Esophagus muscularis mucosa (tissue), 4 donors: ENCODE measurements at regions not wholly inside any gene's neighbourhood (a gene's known extent, or its start where the extent isn't known, plus 50 kb on each side); places are given as distances from the start of the nearest gene placed in this dataset.

Source experiments
- DNase-seq: peaks from one replicate; pipeline ENCODE4 v3.0.0-alpha.2; 2017; ENCODE audit errors: extremely low spot score
- H3K27ac ChIP-seq, 4 donors: fragments of 200-600 bp; sonication (generic); replicated peaks in 1 of 4; 1 replicate in 3 of 4; 2 replicates in 1 of 4; pipeline ENCODE4 v1.5.1; 2016 to 2019; ENCODE audit warnings: mild to moderate bottlenecking in 1 of 4
- H3K27me3 ChIP-seq, 4 donors: fragments of 200-600 bp; sonication (generic); one replicate each; pipeline versions ENCODE4 v1.5.1 to v1.6.0; 2016 to 2019
- H3K36me3 ChIP-seq, 4 donors: fragments of 200-600 bp; sonication (generic); one replicate each; pipeline ENCODE4 v1.5.1; 2016 to 2019
- H3K4me1 ChIP-seq, 4 donors: fragments of 200-600 bp; sonication (generic); one replicate each; pipeline ENCODE4 v1.5.1; 2016 to 2019
- H3K4me3 ChIP-seq, 4 donors: fragments of 200-600 bp; sonication (generic); 1 replicate in 2 of 4; 2 replicates in 2 of 4; pipeline ENCODE4 v1.5.1; 2016 to 2019; ENCODE audit warnings: mild to moderate bottlenecking in 4 of 4, moderate library complexity in 1 of 4
- H3K9me3 ChIP-seq, 4 donors: fragments of 200-600 bp; sonication (generic); 1 replicate in 3 of 4; 2 replicates in 1 of 4; pipeline ENCODE4 v1.5.1; 2016 to 2019
- CTCF ChIP-seq, 3 experiments: fragments of 200-600 bp in 2 of 3; fragments of 450-650 bp in 1 of 3; sonication (generic) in 2 of 3; IDR thresholded peaks; one replicate each; pipeline ENCODE4 v1.5.1; 2017 to 2019; ENCODE audit warnings: antibody characterized with exemption in 3 of 3, mild to moderate bottlenecking in 2 of 3, moderate library complexity in 1 of 3
- EP300 ChIP-seq: sonication (generic); formaldehyde crosslinking; IDR thresholded peaks from one replicate; pipeline ENCODE4 v1.6.1; 2017; ENCODE audit warnings: antibody characterized with exemption
- POLR2A ChIP-seq: fragments of 450-650 bp; IDR thresholded peaks from one replicate; pipeline ENCODE4 v1.6.1; 2017; ENCODE audit warnings: antibody characterized with exemption, moderate library complexity, mild to moderate bottlenecking, low read depth
- POLR2AphosphoS5 ChIP-seq, 2 donors: sonication (generic); formaldehyde crosslinking; IDR thresholded peaks; one replicate each; pipeline ENCODE4 v1.6.1; 2017; ENCODE audit warnings: antibody characterized with exemption in 2 of 2
- WGBS: methylation state at CpG from one replicate; pipeline ENCODE4 v1.1.5; 2018; 5-methylcytosine and 5-hydroxymethylcytosine counted together
- intact Hi-C: fragments of 100-400 bp; cut with DNase I; formaldehyde crosslinking; loops from one replicate; pipeline ENCODE4 v1.15.1; 2023

GRCh38 chr5:173752653-173753052 is 135.5 kb upstream of the CPEB4 start:
- no peak for TF ChIP-seq CTCF (IDR thresholded peaks at IDR 0.05)
- no peak for TF ChIP-seq EP300
- no peak for TF ChIP-seq POLR2A
- no peak for TF ChIP-seq POLR2AphosphoS5 (IDR thresholded peaks at IDR 0.05)
- 81% methylated on average over 4 of the region's 4 CpGs for WGBS
- H3K9me3 ChIP-seq = no peaks in the 10 kb centered on the region
- H3K4me3 ChIP-seq = no peak overlapping the region
- no peak overlapping the region for H3K27ac ChIP-seq
- H3K36me3 ChIP-seq = no peaks in the 10 kb centered on the region
- DNase-seq = no peak
- H3K4me1 ChIP-seq = no peaks in the 10 kb centered on the region
- intact Hi-C loops = no loop called here
- H3K27me3 ChIP-seq = no peaks in the 10 kb centered on the region

- no peak overlapping the region for H3K4me3 ChIP-seq
- DNase-seq = no peak
- H3K27ac ChIP-seq = no peak overlapping the region
- WGBS = 80% methylated on average over 15 of the region's 15 CpGs
- H3K36me3 ChIP-seq = no peaks in the 10 kb centered on the region
- intact Hi-C loops = no loop called here
- no peaks in the 10 kb centered on the region for H3K27me3 ChIP-seq
- H3K4me1 ChIP-seq = peaks cover 0 to under 1% (median 0%) of the 10 kb centered on the region in 4 donors
- no peaks in the 10 kb centered on the region for H3K9me3 ChIP-seq
- no peak for TF ChIP-seq POLR2AphosphoS5 (IDR thresholded peaks at IDR 0.05)
- no peak for TF ChIP-seq EP300
- no peak for TF ChIP-seq POLR2A
- no peak for TF ChIP-seq CTCF (IDR thresholded peaks at IDR 0.05)
Observed at GRCh38 chr5:173753307-173754168, 134.6 kb upstream of the CPEB4 start.

- WGBS = 92% methylated on average over 3 of the region's 3 CpGs
- no peaks in the 10 kb centered on the region for H3K9me3 ChIP-seq
- H3K27ac ChIP-seq = no peak overlapping the region
- TF ChIP-seq EP300 = no peak
- no peak for TF ChIP-seq CTCF (IDR thresholded peaks at IDR 0.05)
- no peak for TF ChIP-seq POLR2A
- TF ChIP-seq POLR2AphosphoS5 (IDR thresholded peaks at IDR 0.05) = no peak
- no peak overlapping the region for H3K4me3 ChIP-seq
- no peak for DNase-seq
- H3K27me3 ChIP-seq = no peaks in the 10 kb centered on the region
- H3K4me1 ChIP-seq = peaks cover 0 to 4% (median 0%) of the 10 kb centered on the region in 4 donors
- intact Hi-C loops = no loop called here
- H3K36me3 ChIP-seq = no peaks in the 10 kb centered on the region
Observed at GRCh38 chr5:173755319-173755718, 132.8 kb upstream of the CPEB4 start.

- Histone ChIP-seq H3K27me3 (no peaks in the 10 kb centered on the region), H3K4me3 (no peak overlapping the region), H3K27ac (no peak overlapping the region), H3K4me1 (peaks cover 0 to 4% (median 0%) of the 10 kb centered on the region in 4 donors), H3K36me3 (no peaks in the 10 kb centered on the region), H3K9me3 (no peaks in the 10 kb centered on the region)
- TF ChIP-seq POLR2A (no peak), POLR2AphosphoS5 (IDR thresholded peaks at IDR 0.05) (no peak)
- DNase-seq = no peak
- intact Hi-C loops = no loop called here
- 56% methylated on average over 11 of the region's 12 CpGs for WGBS
Observed at GRCh38 chr5:173757403-173758209, 130.5 kb upstream of the CPEB4 start.

- Histone ChIP-seq H3K36me3 (no peaks in the 10 kb centered on the region), H3K4me3 (no peak overlapping the region), H3K4me1 (peaks cover 0 to 4% (median 0%) of the 10 kb centered on the region in 4 donors), H3K27me3 (no peaks in the 10 kb centered on the region), H3K27ac (no peak overlapping the region), H3K9me3 (no peaks in the 10 kb centered on the region)
- TF ChIP-seq POLR2AphosphoS5 (IDR thresholded peaks at IDR 0.05) (no peak), POLR2A (no peak), CTCF (IDR thresholded peaks at IDR 0.05) (no peak), EP300 (no peak)
- no peak for DNase-seq
- 92% methylated on average over 3 of the region's 3 CpGs for WGBS
- intact Hi-C loops = no loop called here
Observed at GRCh38 chr5:173758676-173759075, 129.5 kb upstream of the CPEB4 start.
